OCI-LY1 (cell line): ENCODE measurements at regions not wholly inside any gene's neighbourhood (a gene's known extent, or its start where the extent isn't known, plus 50 kb on each side); places are given as distances from the start of the nearest gene placed in this dataset.

Experiments used
- H2AFZ ChIP-seq: fragments of 200-600 bp; sonication (generic), shearing (Covaris generic); 2 replicates; pipeline ENCODE4 v1.6.0; 2014; ENCODE audit warnings: antibody characterized with exemption, mild to moderate bottlenecking, low read length
- H3F3A ChIP-seq: fragments of 200-600 bp; sonication (generic), shearing (Covaris generic); 2 replicates; pipeline ENCODE4 v1.6.0; 2014; ENCODE audit warnings: mild to moderate bottlenecking, antibody characterized with exemption, low read length, moderate library complexity; ENCODE audit not compliant: insufficient read depth
- H3K27ac ChIP-seq: fragments of 200-600 bp; sonication (generic); 2 replicates; pipeline ENCODE4 v1.5.1; 2014; ENCODE audit warnings: low read length, mixed run types, mild to moderate bottlenecking, low read depth; ENCODE audit not compliant: poor library complexity, severe bottlenecking
- H3K27me3 ChIP-seq: fragments of 200-600 bp; sonication (generic); 2 replicates; pipeline ENCODE4 v1.6.0; 2014; ENCODE audit warnings: antibody characterized with exemption, mild to moderate bottlenecking, low read length, moderate library complexity; ENCODE audit not compliant: insufficient read depth
- H3K36me3 ChIP-seq: fragments of 200-600 bp; sonication (generic); 2 replicates; pipeline ENCODE4 v1.6.1; 2014; ENCODE audit warnings: mild to moderate bottlenecking, antibody characterized with exemption, low read length, moderate library complexity, mixed read lengths; ENCODE audit not compliant: insufficient read depth
- H3K4me1 ChIP-seq: fragments of 200-600 bp; sonication (generic); 2 replicates; pipeline ENCODE4 v1.5.1; 2014; ENCODE audit warnings: mild to moderate bottlenecking, low read length, moderate library complexity; ENCODE audit not compliant: insufficient read depth, severe bottlenecking
- H3K4me2 ChIP-seq: fragments of 200-600 bp; sonication (generic), shearing (Covaris generic); 2 replicates; pipeline ENCODE4 v1.6.1; 2014; ENCODE audit warnings: low read length
- H3K4me3 ChIP-seq: fragments of 200-600 bp; sonication (generic); 2 replicates; pipeline ENCODE4 v1.5.1; 2014; ENCODE audit warnings: low read length, low read depth, mild to moderate bottlenecking, mixed read lengths; ENCODE audit not compliant: poor library complexity, severe bottlenecking
- H3K79me2 ChIP-seq: fragments of 200-600 bp; shearing (Covaris generic); 2 replicates; pipeline ENCODE4 v1.6.1; 2016; ENCODE audit warnings: mixed run types, low read length, mixed read lengths; ENCODE audit not compliant: insufficient read depth
- H3K9ac ChIP-seq: fragments of 200-600 bp; sonication (generic), shearing (Covaris generic); 2 replicates; pipeline ENCODE4 v1.6.1; 2014; ENCODE audit warnings: mild to moderate bottlenecking, low read length, mixed read lengths
- H3K9me2 ChIP-seq: fragments of 200-600 bp; sonication (generic), shearing (Covaris generic); 2 replicates; pipeline ENCODE4 v1.6.1; 2014; ENCODE audit warnings: low read depth, mild to moderate bottlenecking, low read length, mixed read lengths
- H3K9me3 ChIP-seq: fragments of 200-600 bp; shearing (Covaris generic); 2 replicates; pipeline ENCODE4 v1.6.1; 2014; ENCODE audit warnings: low read length, mixed read lengths
- H4K20me1 ChIP-seq: fragments of 200-600 bp; sonication (generic), shearing (Covaris generic); 2 replicates; pipeline ENCODE4 v1.6.0; 2016; ENCODE audit warnings: mild to moderate bottlenecking, low read length; ENCODE audit not compliant: insufficient read depth
- EZH2 ChIP-seq: fragments of 200-600 bp; sonication (generic), shearing (Covaris generic); IDR thresholded peaks from 2 replicates; pipeline ENCODE4 v1.8.0; 2017; ENCODE audit warnings: borderline replicate concordance, mixed run types, mild to moderate bottlenecking, antibody characterized with exemption, low read length, moderate library complexity, mixed read lengths
- TF ChIP-seq, protein P1 (sequence below): fragments of 200-600 bp; sonication (generic), shearing (Covaris generic); IDR thresholded peaks from 2 replicates; pipeline ENCODE4 v1.5.1; 2017; ENCODE audit warnings: mild to moderate bottlenecking, antibody characterized with exemption, low read length, moderate library complexity, mixed read lengths

DNA sequence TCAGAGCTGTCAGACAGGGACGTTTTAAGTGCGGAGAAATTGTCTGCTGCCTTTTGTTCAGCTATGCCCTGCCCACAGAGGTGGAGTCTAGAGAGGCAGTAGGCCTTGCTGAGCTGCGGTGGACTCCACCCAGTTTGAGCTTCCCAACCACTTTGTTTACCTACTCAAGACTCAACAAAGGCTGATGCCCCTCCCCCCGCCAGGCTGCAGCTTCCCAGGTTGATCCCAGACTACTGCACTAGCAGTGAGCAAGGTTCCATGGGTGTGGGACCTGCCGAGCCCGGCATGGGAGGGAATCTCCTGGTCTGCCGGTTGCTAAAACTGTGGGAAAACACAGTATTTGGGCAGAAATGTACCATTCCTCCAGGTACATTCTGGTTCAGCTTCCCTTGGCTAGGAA, 282.1 kb downstream of the VGLL3 start:
- no peak overlapping the region for H3K4me2 ChIP-seq
- H2AFZ ChIP-seq, result no peak overlapping the region
- no peaks in the 10 kb centered on the region for H3K79me2 ChIP-seq
- no peak overlapping the region for H3K27ac ChIP-seq
- H3K27me3 ChIP-seq, result no peaks in the 10 kb centered on the region
- H3K9me2 ChIP-seq, result no peaks in the 10 kb centered on the region
- H3K36me3 ChIP-seq, result no peaks in the 10 kb centered on the region
- H3K9me3 ChIP-seq, result no peaks in the 10 kb centered on the region
- H3F3A ChIP-seq, result no peaks in the 10 kb centered on the region
- H3K4me3 ChIP-seq, result no peak overlapping the region
- H3K9ac ChIP-seq, result no peak overlapping the region
- no peak for TF ChIP-seq EZH2
- TF ChIP-seq, protein P1, sequence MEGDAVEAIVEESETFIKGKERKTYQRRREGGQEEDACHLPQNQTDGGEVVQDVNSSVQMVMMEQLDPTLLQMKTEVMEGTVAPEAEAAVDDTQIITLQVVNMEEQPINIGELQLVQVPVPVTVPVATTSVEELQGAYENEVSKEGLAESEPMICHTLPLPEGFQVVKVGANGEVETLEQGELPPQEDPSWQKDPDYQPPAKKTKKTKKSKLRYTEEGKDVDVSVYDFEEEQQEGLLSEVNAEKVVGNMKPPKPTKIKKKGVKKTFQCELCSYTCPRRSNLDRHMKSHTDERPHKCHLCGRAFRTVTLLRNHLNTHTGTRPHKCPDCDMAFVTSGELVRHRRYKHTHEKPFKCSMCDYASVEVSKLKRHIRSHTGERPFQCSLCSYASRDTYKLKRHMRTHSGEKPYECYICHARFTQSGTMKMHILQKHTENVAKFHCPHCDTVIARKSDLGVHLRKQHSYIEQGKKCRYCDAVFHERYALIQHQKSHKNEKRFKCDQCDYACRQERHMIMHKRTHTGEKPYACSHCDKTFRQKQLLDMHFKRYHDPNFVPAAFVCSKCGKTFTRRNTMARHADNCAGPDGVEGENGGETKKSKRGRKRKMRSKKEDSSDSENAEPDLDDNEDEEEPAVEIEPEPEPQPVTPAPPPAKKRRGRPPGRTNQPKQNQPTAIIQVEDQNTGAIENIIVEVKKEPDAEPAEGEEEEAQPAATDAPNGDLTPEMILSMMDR, result no peak
- H4K20me1 ChIP-seq, result no peaks in the 10 kb centered on the region
- H3K4me1 ChIP-seq, result no peaks in the 10 kb centered on the region

DNA sequence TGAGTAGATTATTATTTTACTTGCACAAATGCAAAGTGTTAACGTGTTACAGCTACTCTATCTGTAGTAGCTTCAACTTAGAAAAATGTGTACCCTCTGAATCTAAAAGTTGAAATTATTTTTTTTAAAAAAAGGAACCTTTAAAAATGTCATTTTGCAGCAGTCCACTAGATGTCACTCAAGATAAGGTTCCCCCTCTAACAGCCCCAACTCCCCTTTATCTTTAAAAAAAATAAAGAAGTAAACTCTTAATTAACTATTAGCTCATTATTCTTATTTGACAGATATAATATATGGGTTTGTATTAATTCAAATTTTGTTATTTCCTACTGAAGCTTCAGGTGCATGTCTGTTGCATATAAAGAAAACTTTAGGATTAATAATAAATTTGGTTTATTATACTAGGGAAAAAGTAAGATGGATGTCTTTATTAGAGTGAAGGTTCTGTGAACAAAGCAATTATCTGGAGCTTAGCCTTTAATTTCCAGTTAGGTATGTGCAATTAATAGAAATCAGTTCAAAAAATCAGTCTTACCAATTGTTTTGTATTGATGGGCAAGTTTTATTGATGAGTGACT, 288.5 kb downstream of the VGLL3 start:
- Histone ChIP-seq H3F3A (no peaks in the 10 kb centered on the region), H3K4me2 (no peak overlapping the region), H4K20me1 (no peaks in the 10 kb centered on the region), H3K9me2 (no peaks in the 10 kb centered on the region), H2AFZ (no peak overlapping the region), H3K9ac (no peak overlapping the region), H3K9me3 (no peaks in the 10 kb centered on the region), H3K79me2 (no peaks in the 10 kb centered on the region), H3K4me3 (no peak overlapping the region), H3K27me3 (no peaks in the 10 kb centered on the region), H3K36me3 (no peaks in the 10 kb centered on the region), H3K4me1 (no peaks in the 10 kb centered on the region), H3K27ac (no peak overlapping the region)
- TF ChIP-seq, protein P1, result peak; percentile 38
- no peak for TF ChIP-seq EZH2

DNA sequence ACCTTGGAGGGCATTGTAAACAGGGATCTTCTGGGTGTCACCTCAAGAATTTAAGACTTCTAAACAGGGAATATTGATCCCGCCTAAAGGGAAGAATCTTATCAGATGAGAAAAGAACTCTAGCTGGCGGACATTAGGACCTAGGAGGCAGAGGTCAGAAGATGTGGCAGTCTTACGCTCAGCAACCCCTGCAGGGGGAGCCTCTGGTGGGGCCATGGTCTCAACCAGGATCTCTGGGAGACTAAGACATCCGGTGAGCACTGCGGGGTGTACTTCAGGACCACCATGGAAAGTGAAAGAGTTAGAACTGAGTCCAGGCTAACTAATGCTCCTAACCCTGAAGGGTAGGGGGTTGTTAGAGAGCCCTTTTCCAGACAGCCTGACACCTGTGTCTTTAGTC, 295.2 kb downstream of the VGLL3 start:
- H3K36me3 ChIP-seq, result no peaks in the 10 kb centered on the region
- no peaks in the 10 kb centered on the region for H3K27me3 ChIP-seq
- no peaks in the 10 kb centered on the region for H3K4me1 ChIP-seq
- no peak overlapping the region for H2AFZ ChIP-seq
- no peaks in the 10 kb centered on the region for H3K9me2 ChIP-seq
- TF ChIP-seq, protein P1, result no peak
- no peak for TF ChIP-seq EZH2
- H3K27ac ChIP-seq, result no peak overlapping the region
- H3F3A ChIP-seq, result no peaks in the 10 kb centered on the region
- H3K9ac ChIP-seq, result no peak overlapping the region
- H3K79me2 ChIP-seq, result no peaks in the 10 kb centered on the region
- H3K4me3 ChIP-seq, result no peak overlapping the region
- no peaks in the 10 kb centered on the region for H3K9me3 ChIP-seq
- H3K4me2 ChIP-seq, result no peak overlapping the region
- H4K20me1 ChIP-seq, result no peaks in the 10 kb centered on the region
